Thyroid gland (tissue), 4 donors: ENCODE measurements at regions not wholly inside any gene's neighbourhood (a gene's known extent, or its start where the extent isn't known, plus 50 kb on each side); places are given as distances from the start of the nearest gene placed in this dataset.

Experiments
- POLR2A ChIP-seq, 2 donors: fragments of 450-650 bp; IDR thresholded peaks; one replicate each; pipeline ENCODE4 v1.6.1; 2017; ENCODE audit warnings: antibody characterized with exemption in 2 of 2, mild to moderate bottlenecking in 2 of 2, moderate library complexity in 1 of 2
- TF ChIP-seq, protein P1 (sequence below), 6 experiments: fragments of 200-600 bp in 3 of 6; fragments of 450-650 bp in 3 of 6; sonication (generic) in 3 of 6; IDR thresholded peaks; one replicate each; pipeline ENCODE4 v1.5.1; 2016 to 2019; ENCODE audit warnings: antibody characterized with exemption in 6 of 6, mild to moderate bottlenecking in 2 of 6, inconsistent platforms in 1 of 6, moderate library complexity in 1 of 6

DNA sequence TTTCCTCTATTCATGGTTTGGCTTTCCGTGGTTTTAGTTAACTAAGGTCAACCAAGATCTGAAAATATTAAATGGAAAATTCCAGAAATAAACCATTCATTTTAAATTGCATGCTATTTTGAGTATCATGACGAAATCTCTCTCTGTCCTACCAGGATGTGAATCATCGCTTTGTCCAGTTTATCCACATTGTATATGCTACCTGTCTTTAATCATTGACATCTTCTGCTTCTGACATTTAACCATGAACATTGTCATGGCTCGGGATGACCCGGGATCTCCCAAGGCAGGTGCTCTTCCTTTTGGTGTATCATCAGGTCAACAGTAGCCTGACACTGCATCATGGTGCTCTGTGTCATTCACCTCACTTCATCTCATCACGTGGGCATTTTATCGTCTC, 125.5 kb upstream of the HNRNPU start:
- TF ChIP-seq, protein P1, sequence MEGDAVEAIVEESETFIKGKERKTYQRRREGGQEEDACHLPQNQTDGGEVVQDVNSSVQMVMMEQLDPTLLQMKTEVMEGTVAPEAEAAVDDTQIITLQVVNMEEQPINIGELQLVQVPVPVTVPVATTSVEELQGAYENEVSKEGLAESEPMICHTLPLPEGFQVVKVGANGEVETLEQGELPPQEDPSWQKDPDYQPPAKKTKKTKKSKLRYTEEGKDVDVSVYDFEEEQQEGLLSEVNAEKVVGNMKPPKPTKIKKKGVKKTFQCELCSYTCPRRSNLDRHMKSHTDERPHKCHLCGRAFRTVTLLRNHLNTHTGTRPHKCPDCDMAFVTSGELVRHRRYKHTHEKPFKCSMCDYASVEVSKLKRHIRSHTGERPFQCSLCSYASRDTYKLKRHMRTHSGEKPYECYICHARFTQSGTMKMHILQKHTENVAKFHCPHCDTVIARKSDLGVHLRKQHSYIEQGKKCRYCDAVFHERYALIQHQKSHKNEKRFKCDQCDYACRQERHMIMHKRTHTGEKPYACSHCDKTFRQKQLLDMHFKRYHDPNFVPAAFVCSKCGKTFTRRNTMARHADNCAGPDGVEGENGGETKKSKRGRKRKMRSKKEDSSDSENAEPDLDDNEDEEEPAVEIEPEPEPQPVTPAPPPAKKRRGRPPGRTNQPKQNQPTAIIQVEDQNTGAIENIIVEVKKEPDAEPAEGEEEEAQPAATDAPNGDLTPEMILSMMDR (IDR thresholded peaks at IDR 0.05), result no peak
- TF ChIP-seq POLR2A (IDR thresholded peaks at IDR 0.05), result no peak
